Heart left ventricle (tissue), 16 donors: ENCODE measurements at regions not wholly inside any gene's neighbourhood (a gene's known extent, or its start where the extent isn't known, plus 50 kb on each side); places are given as distances from the start of the nearest gene placed in this dataset.
"Not testable (repeated sequence)": the region's sequence is repeated elsewhere in the genome, so short reads cannot be mapped to it uniquely, and the experiment has no call there.

ENCODE experiments used
- ATAC-seq, 4 donors: fragments of 200-7000 bp; cut with Tn5 transposase; one replicate each; pipeline ENCODE4 v1.9.1; 2020 to 2022; ENCODE audit warnings: moderate library complexity in 4 of 4, mild to moderate bottlenecking in 3 of 4, moderate number of reproducible peaks in 1 of 4
- DNase-seq, 5 donors: peaks; one replicate each; pipeline ENCODE4 v3.0.0-alpha.2; 2020
- H3K27ac ChIP-seq, 12 donors: fragments of 200-600 bp; sonication (generic) in 4 of 12; one replicate each; pipeline versions ENCODE4 v1.5.0 to v1.8.0; 2016 to 2022; ENCODE audit warnings: mild to moderate bottlenecking in 2 of 12
- H3K27me3 ChIP-seq, 9 donors: fragments of 200-600 bp; sonication (generic) in 2 of 9; one replicate each; pipeline versions ENCODE4 v1.5.1 to v1.8.0; 2016 to 2022; ENCODE audit warnings: mild to moderate bottlenecking in 3 of 9
- H3K36me3 ChIP-seq, 9 donors: fragments of 200-600 bp; sonication (generic) in 2 of 9; one replicate each; pipeline versions ENCODE4 v1.5.0 to v1.8.0; 2018 to 2022; ENCODE audit warnings: mild to moderate bottlenecking in 2 of 9
- H3K4me1 ChIP-seq, 12 donors: fragments of 200-600 bp; sonication (generic) in 4 of 12; one replicate each; pipeline versions ENCODE4 v1.5.0 to v1.8.0; 2016 to 2022; ENCODE audit warnings: mild to moderate bottlenecking in 3 of 12
- H3K4me3 ChIP-seq, 12 donors: fragments of 200-600 bp; sonication (generic) in 4 of 12; one replicate each; pipeline versions ENCODE4 v1.5.0 to v1.8.0; 2017 to 2022; ENCODE audit warnings: mild to moderate bottlenecking in 9 of 12, moderate library complexity in 4 of 12
- H3K9me3 ChIP-seq, 12 donors: fragments of 200-600 bp; sonication (generic) in 4 of 12; one replicate each; pipeline versions ENCODE4 v1.5.0 to v1.8.0; 2016 to 2022; ENCODE audit warnings: mild to moderate bottlenecking in 1 of 12
- POLR2A ChIP-seq, 2 donors: fragments of 450-650 bp; IDR thresholded peaks; one replicate each; pipeline ENCODE4 v1.6.1; 2017; ENCODE audit warnings: antibody characterized with exemption in 2 of 2, mild to moderate bottlenecking in 2 of 2, moderate library complexity in 2 of 2
- WGBS, 4 donors: extraction: QIAGEN DNeasy Blood & Tissue Kit in 2 of 4; methylation state at CpG; one replicate each; pipeline versions ENCODE4 v1.1.5 to v1.1.7; 2013 to 2018; 5-methylcytosine and 5-hydroxymethylcytosine counted together
- intact Hi-C, 10 donors: fragments of 100-400 bp; cut with DNase I; formaldehyde crosslinking; loops; one replicate each; pipeline versions ENCODE4 v1.11.1 to v1.14.2; 2022
- TF ChIP-seq, protein P1 (sequence below), 12 donors: fragments of 200-600 bp; sonication (generic) in 4 of 12; IDR thresholded peaks; one replicate each; pipeline versions ENCODE4 v1.5.0 to v1.8.0; 2018 to 2022; ENCODE audit warnings: antibody characterized with exemption in 12 of 12, mild to moderate bottlenecking in 5 of 12
- donor health status: ischemic (EF 13 %, LVEDD 7.1; RV severe dilation, severe dysfunction).
- donor health status: healthy with polysubstance abuse.
- donor health status: DM: no; HTN: yes; CAD: no.
- donor health status: DM: no; HTN: no; CAD: no.
- donor health status: ischemic (EF 25% LVEDD 6.9; RV normal size, moderate dysfunction).
- donor health status: ischemic (EF 25% LVEDD 5.7; RV mildly dilated, moderate dysfunction).
- donor health status: healthy.
- donor health status: DM: yes; HTN: yes; CAD: no.
- donor health status: ischemic (EF 35%, LVEDD 5.7; RV mildly dilated, moderate dysfunction).
- donor health status: nonischemic (EF 11% LVEDD 7.7; RV severe dilation, severe dysfunction).
- donor health status: DM: yes; HTN: yes; CAD: no.
- donor health status: PGD.
- donor health status: ischemic (EF 29% LVEDD 5.4; RV normal size, mild dysfunction).
- donor health status: nonischemic (EF 23%, LVEDD 6.1; RV moderate dilation, normal function).

DNA sequence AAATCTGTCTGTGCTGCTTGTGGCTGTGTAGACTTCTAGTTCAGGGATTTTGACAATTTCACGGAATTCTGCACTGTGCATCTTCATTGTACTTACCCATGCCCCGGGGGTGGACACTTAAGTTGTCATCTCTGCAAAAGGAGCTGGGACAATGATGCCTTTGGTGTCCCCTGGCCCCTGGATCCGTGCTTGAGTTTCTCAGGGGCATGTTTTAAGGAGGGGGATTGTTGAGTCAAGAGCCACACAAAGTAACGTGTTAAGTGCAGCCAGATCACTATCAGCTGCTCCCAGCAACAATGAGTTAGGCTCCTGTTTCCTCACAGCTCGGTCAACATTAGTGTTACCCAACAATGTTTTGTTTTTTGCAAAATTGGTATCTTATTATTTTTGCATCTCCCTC is 305.0 kb upstream of the DIO3 start:
- peaks cover 0 to 10% (median 0%) of the 10 kb centered on the region in 9 donors for H3K27me3 ChIP-seq
- no peaks in the 10 kb centered on the region for H3K36me3 ChIP-seq
- DNase-seq: no peak
- H3K27ac ChIP-seq: no peak overlapping the region
- no peak for TF ChIP-seq POLR2A (IDR thresholded peaks at IDR 0.05)
- TF ChIP-seq, protein P1, sequence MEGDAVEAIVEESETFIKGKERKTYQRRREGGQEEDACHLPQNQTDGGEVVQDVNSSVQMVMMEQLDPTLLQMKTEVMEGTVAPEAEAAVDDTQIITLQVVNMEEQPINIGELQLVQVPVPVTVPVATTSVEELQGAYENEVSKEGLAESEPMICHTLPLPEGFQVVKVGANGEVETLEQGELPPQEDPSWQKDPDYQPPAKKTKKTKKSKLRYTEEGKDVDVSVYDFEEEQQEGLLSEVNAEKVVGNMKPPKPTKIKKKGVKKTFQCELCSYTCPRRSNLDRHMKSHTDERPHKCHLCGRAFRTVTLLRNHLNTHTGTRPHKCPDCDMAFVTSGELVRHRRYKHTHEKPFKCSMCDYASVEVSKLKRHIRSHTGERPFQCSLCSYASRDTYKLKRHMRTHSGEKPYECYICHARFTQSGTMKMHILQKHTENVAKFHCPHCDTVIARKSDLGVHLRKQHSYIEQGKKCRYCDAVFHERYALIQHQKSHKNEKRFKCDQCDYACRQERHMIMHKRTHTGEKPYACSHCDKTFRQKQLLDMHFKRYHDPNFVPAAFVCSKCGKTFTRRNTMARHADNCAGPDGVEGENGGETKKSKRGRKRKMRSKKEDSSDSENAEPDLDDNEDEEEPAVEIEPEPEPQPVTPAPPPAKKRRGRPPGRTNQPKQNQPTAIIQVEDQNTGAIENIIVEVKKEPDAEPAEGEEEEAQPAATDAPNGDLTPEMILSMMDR (IDR thresholded peaks at IDR 0.05): no peak
- intact Hi-C loops: no loop called here
- H3K9me3 ChIP-seq: no peaks in the 10 kb centered on the region
- ATAC-seq: no peak
- H3K4me1 ChIP-seq: no peaks in the 10 kb centered on the region
- no peak overlapping the region for H3K4me3 ChIP-seq
- 47 to 58% (median 50%) methylated on average over 5 of the region's 5 CpGs for WGBS, 4 donors

DNA sequence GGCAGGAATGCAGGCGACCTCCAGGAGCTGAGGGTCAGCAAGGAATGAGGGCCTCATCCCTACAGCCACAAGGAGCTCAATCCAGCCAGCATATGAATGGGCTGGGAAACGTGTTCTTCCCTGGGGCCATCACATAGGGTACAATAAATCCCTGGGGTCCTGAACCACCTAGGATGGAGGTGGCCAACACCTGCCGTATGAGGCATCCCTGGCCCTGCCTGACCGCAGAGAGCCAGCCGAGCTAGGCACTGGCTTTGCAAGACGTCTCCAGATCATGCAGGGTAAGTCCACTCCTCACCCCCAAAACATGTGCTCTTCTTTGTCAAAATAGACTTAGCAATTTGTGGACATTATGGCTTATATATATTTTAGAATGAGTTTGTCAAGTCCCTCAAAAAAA is 303.7 kb upstream of the DIO3 start:
- Histone ChIP-seq H3K4me3 (no peak overlapping the region), H3K9me3 (peaks cover 0 to 9% (median 0%) of the 10 kb centered on the region in 12 donors), H3K36me3 (no peaks in the 10 kb centered on the region), H3K27ac (no peak overlapping the region), H3K4me1 (no peaks in the 10 kb centered on the region), H3K27me3 (peaks cover 0 to 10% (median 0%) of the 10 kb centered on the region in 9 donors)
- 62 to 78% (median 75%) methylated on average over 6 of the region's 6 CpGs for WGBS, 4 donors
- no peak for TF ChIP-seq POLR2A (IDR thresholded peaks at IDR 0.05)
- TF ChIP-seq, protein P1 (IDR thresholded peaks at IDR 0.05): no peak
- ATAC-seq: no peak
- intact Hi-C loops: no loop called here
- DNase-seq: no peak

DNA sequence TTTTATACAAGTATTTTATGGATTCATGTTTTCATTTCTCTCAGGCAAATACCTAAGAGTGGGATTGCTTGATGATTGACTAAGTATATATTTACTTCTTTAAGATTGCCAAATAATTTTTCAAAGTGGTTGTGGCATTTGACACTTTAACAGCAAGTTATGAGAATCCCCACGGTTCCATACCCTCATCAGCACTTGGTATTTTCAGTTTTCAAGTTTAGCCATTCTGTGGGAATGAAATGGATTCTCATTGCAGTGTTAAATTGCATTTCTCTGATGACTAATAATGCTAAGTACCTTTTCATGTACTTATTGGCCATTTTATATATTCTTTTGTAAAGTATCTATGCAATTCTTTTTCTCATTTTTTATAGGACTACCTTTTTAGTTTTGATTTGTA is 301.5 kb upstream of the DIO3 start:
- no peak for DNase-seq
- Histone ChIP-seq H3K27ac (no peak overlapping the region), H3K9me3 (peaks cover 0 to 13% (median 0%) of the 10 kb centered on the region in 12 donors), H3K4me3 (no peak overlapping the region), H3K4me1 (no peaks in the 10 kb centered on the region), H3K36me3 (no peaks in the 10 kb centered on the region), H3K27me3 (peaks cover 0 to 10% (median 0%) of the 10 kb centered on the region in 9 donors)
- intact Hi-C loops: no loop called here
- no peak for ATAC-seq
- 74 to 83% (median 78%) methylated on average over 1 of the region's 1 CpG for WGBS, 4 donors
- no peak for TF ChIP-seq POLR2A (IDR thresholded peaks at IDR 0.05)

DNA sequence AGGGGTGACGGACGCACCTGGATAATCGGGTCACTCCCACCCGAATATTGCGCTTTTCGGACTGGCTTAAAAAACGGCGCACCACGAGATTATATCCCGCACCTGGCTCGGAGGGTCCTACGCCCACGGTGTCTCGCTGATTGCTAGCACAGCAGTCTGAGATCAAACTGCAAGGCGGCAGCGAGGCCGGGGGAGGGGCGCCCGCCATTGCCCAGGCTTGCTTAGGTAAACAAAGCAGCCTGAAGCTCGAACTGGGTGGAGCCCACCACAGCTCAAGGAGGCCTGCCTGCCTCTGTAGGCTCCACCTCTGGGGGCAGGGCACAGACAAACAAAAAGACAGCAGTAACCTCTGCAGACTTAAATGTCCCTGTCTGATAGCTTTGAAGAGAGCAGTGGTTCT is 294.9 kb upstream of the DIO3 start:
- H3K27ac ChIP-seq, ATAC-seq, H3K4me3 ChIP-seq, H3K36me3 ChIP-seq, H3K27me3 ChIP-seq, intact Hi-C loops, DNase-seq, H3K4me1 ChIP-seq: not testable (repeated sequence)
- 86 to 99% (median 88%) methylated on average over 16 to 20 of the region's 20 CpGs for WGBS, 4 donors
- peaks cover 0 to 13% (median 0%) of the 10 kb centered on the region in 12 donors for H3K9me3 ChIP-seq

DNA sequence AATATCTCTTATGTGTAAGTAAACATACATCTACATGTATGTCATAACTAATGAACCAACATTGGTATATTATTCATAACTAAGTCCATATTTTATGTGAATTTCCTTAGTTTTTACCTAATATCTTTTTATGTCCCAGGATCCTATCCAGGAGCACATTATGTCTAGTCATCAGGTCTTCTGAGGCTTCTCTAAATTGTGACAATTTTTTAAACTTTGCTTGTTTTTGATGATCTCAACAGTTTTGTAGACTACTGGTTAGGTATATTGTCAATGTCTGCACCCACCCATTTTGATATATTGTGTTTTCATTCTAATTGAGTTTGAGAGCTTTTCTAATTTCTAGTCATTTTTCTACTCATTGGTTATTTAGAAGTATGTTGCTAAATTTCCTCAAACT is 288.2 kb upstream of the DIO3 start:
- intact Hi-C loops: no loop called here
- TF ChIP-seq, protein P1 (IDR thresholded peaks at IDR 0.05): no peak
- TF ChIP-seq POLR2A (IDR thresholded peaks at IDR 0.05): no peak
- no peaks in the 10 kb centered on the region for H3K4me1 ChIP-seq
- no peak overlapping the region for H3K27ac ChIP-seq
- peaks cover 0 to 12% (median 0%) of the 10 kb centered on the region in 9 donors for H3K27me3 ChIP-seq
- DNase-seq: no peak
- H3K36me3 ChIP-seq: no peaks in the 10 kb centered on the region
- ATAC-seq: no peak
- H3K9me3 ChIP-seq: peaks cover 0 to 6% (median 0%) of the 10 kb centered on the region in 12 donors
- no peak overlapping the region for H3K4me3 ChIP-seq
